Uterus (tissue), 3 donors: ENCODE measurements at regions not wholly inside any gene's neighbourhood (a gene's known extent, or its start where the extent isn't known, plus 50 kb on each side); places are given as distances from the start of the nearest gene placed in this dataset.

ENCODE experiments used
- DNase-seq, 2 donors: peaks; one replicate each; pipeline ENCODE4 v3.0.0-alpha.2; 2019 to 2020
- H3K27ac ChIP-seq, 2 donors: fragments of 200-600 bp; sonication (generic); 1 replicate in 1 of 2; 2 replicates in 1 of 2; pipeline ENCODE4 v1.5.1; 2016 to 2018
- H3K27me3 ChIP-seq, 2 donors: fragments of 200-600 bp; sonication (generic); one replicate each; pipeline ENCODE4 v1.5.1; 2018 to 2019; ENCODE audit warnings: control low read depth in 1 of 2
- H3K36me3 ChIP-seq, 2 donors: fragments of 200-600 bp; sonication (generic); one replicate each; pipeline ENCODE4 v1.5.1; 2019; ENCODE audit warnings: control low read depth in 1 of 2
- H3K4me1 ChIP-seq, 2 donors: fragments of 200-600 bp; sonication (generic); one replicate each; pipeline ENCODE4 v1.5.1; 2018 to 2019; ENCODE audit warnings: control low read depth in 1 of 2
- H3K4me3 ChIP-seq, 2 donors: fragments of 200-600 bp; sonication (generic); 1 replicate in 1 of 2; 2 replicates in 1 of 2; pipeline ENCODE4 v1.5.1; 2018 to 2019; ENCODE audit warnings: mild to moderate bottlenecking in 1 of 2
- H3K9me3 ChIP-seq, 2 donors: fragments of 200-600 bp; sonication (generic); one replicate each; pipeline ENCODE4 v1.5.1; 2019; ENCODE audit warnings: control low read depth in 1 of 2
- CTCF ChIP-seq, 4 experiments: fragments of 200-600 bp in 2 of 4; fragments of 450-650 bp in 2 of 4; sonication (generic) in 2 of 4; IDR thresholded peaks; one replicate each; pipeline ENCODE4 v1.5.1; 2016 to 2019; ENCODE audit warnings: antibody characterized with exemption in 4 of 4, mild to moderate bottlenecking in 2 of 4, moderate library complexity in 1 of 4
- POLR2A ChIP-seq, 2 donors: fragments of 450-650 bp; IDR thresholded peaks; one replicate each; pipeline ENCODE4 v1.6.1; 2016; ENCODE audit warnings: antibody characterized with exemption in 2 of 2, mild to moderate bottlenecking in 1 of 2, moderate library complexity in 1 of 2
- intact Hi-C: fragments of 100-400 bp; cut with DNase I; formaldehyde crosslinking; loops from one replicate; pipeline ENCODE4 v1.15.1; 2023; ENCODE audit warnings: low total_unique reads
- donor health status: DM: yes; HTN: yes; CAD: no.

- no peak for TF ChIP-seq CTCF (IDR thresholded peaks at IDR 0.05)
- no peak for TF ChIP-seq POLR2A (IDR thresholded peaks at IDR 0.05)
- Histone ChIP-seq H3K4me1 (no peaks in the 10 kb centered on the region), H3K4me3 (no peak overlapping the region), H3K27me3 (no peaks in the 10 kb centered on the region), H3K27ac (no peak overlapping the region), H3K9me3 (no peaks in the 10 kb centered on the region), H3K36me3 (no peaks in the 10 kb centered on the region)
- no peak for DNase-seq
- intact Hi-C loops, result no loop called here
Observed at GRCh38 chr22:22082960-22083359, 100.4 kb upstream of the TOP3B start.

DNA sequence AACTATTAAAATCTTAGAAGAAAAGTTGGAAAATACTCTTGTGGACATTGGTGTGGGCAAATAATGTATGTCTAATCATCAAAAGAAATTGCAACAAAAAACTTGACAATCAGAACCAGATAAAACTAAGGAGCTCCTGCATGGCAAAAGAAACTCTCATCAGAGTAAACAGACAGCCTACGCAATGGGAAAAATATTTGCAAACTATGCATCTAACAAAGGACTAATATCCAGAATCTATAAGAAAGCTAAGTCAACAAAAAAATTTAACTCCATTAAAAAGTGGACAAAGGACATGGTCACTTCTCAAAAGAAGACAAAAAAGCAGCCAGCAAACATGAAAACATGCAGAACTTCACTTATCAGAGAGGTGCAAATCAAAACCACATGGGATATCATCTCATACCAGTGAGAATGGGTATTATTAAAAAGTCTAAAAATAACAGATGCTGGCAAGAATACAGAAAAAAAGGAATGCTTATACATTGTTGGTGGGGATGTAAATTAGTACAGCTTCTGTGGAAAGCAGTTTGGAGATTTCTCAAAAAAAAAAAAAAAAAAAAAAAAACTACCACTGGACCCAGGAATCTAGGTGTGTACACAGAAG, 99.7 kb upstream of the TOP3B start:
- TF ChIP-seq POLR2A (IDR thresholded peaks at IDR 0.05) (no peak), CTCF (IDR thresholded peaks at IDR 0.05) (no peak)
- DNase-seq, result no peak
- H3K4me1 ChIP-seq, result no peaks in the 10 kb centered on the region
- H3K9me3 ChIP-seq, result no peaks in the 10 kb centered on the region
- H3K27ac ChIP-seq, result no peak overlapping the region
- no peaks in the 10 kb centered on the region for H3K27me3 ChIP-seq
- intact Hi-C loops, result no loop called here
- no peaks in the 10 kb centered on the region for H3K36me3 ChIP-seq
- no peak overlapping the region for H3K4me3 ChIP-seq

DNA sequence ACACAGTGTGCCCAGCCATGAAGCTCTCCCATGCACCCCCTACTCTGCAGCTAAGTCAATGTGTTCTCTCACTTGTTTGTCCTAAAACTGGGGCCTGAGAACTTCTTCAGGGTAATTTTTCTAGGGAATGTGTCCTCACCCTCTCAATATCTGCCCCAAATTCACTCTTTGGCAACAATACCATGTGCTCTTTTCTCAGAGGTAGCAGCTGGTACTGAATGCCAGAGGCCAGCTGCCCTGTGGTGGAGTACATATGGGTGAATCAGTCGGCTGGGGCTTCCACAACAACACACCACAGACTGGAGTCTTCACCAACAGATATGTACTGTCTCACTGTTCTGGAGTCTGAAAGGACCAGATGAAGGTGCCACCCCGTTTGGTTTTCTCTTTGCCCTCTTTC, 97.7 kb upstream of the TOP3B start:
- H3K9me3 ChIP-seq, result no peaks in the 10 kb centered on the region
- DNase-seq, result no peak
- no peak overlapping the region for H3K27ac ChIP-seq
- H3K4me3 ChIP-seq, result no peak overlapping the region
- H3K36me3 ChIP-seq, result no peaks in the 10 kb centered on the region
- TF ChIP-seq POLR2A (IDR thresholded peaks at IDR 0.05) (no peak), CTCF (IDR thresholded peaks at IDR 0.05) (no peak)
- intact Hi-C loops, result no loop called here
- H3K4me1 ChIP-seq, result no peaks in the 10 kb centered on the region
- H3K27me3 ChIP-seq, result no peaks in the 10 kb centered on the region

- Histone ChIP-seq H3K36me3 (no peaks in the 10 kb centered on the region), H3K4me1 (no peaks in the 10 kb centered on the region), H3K4me3 (no peak overlapping the region), H3K9me3 (no peaks in the 10 kb centered on the region), H3K27ac (no peak overlapping the region), H3K27me3 (no peaks in the 10 kb centered on the region)
- intact Hi-C loops, result no loop called here
- DNase-seq, result no peak
- TF ChIP-seq CTCF (IDR thresholded peaks at IDR 0.05) (no peak), POLR2A (IDR thresholded peaks at IDR 0.05) (no peak)
Observed at GRCh38 chr22:22079404-22080148, 97.0 kb upstream of the TOP3B start.

GRCh38 chr22:22078329-22078728, 95.7 kb upstream of the TOP3B start:
- Histone ChIP-seq H3K9me3 (no peaks in the 10 kb centered on the region), H3K4me3 (no peak overlapping the region), H3K27ac (no peak overlapping the region), H3K4me1 (no peaks in the 10 kb centered on the region), H3K27me3 (no peaks in the 10 kb centered on the region), H3K36me3 (no peaks in the 10 kb centered on the region)
- TF ChIP-seq CTCF (IDR thresholded peaks at IDR 0.05) (no peak), POLR2A (IDR thresholded peaks at IDR 0.05) (no peak)
- no peak for DNase-seq
- intact Hi-C loops, result no loop called here
